Smooth muscle cell (in vitro differentiated cells): ENCODE measurements at regions not wholly inside any gene's neighbourhood (a gene's known extent, or its start where the extent isn't known, plus 50 kb on each side); places are given as distances from the start of the nearest gene placed in this dataset.

Experiments used
- DNase-seq: peaks from one replicate; lab custom pipeline; 2025; ENCODE audit not compliant: unreplicated experiment; lab: John Stamatoyannopoulos, UW
- H2AFZ ChIP-seq: fragments of 200-600 bp; sonication (generic); 2 replicates; pipeline ENCODE4 v1.6.0; 2016; ENCODE audit warnings: antibody characterized with exemption, low read depth, mild to moderate bottlenecking
- H3F3A ChIP-seq: fragments of 200-600 bp; sonication (generic); 2 replicates; pipeline ENCODE4 v1.6.0; 2017; ENCODE audit warnings: antibody characterized with exemption, low read depth
- H3K27ac ChIP-seq: fragments of 200-600 bp; sonication (generic); 2 replicates; pipeline ENCODE4 v1.5.1; 2016; ENCODE audit warnings: low read depth, mild to moderate bottlenecking
- H3K27me3 ChIP-seq: fragments of 200-600 bp; sonication (generic); 2 replicates; pipeline ENCODE4 v1.6.1; 2016; ENCODE audit warnings: low read depth, mild to moderate bottlenecking
- H3K36me3 ChIP-seq: fragments of 200-600 bp; sonication (generic); 2 replicates; pipeline ENCODE4 v1.5.1; 2016; ENCODE audit warnings: low read depth
- H3K4me1 ChIP-seq: fragments of 200-600 bp; sonication (generic); 2 replicates; pipeline ENCODE4 v1.5.1; 2016; ENCODE audit warnings: low read depth
- H3K4me2 ChIP-seq: fragments of 200-600 bp; sonication (generic); 2 replicates; pipeline ENCODE4 v1.6.0; 2016; ENCODE audit warnings: mild to moderate bottlenecking
- H3K4me3 ChIP-seq: fragments of 200-600 bp; sonication (generic); 2 replicates; pipeline ENCODE4 v1.5.1; 2016; ENCODE audit warnings: mild to moderate bottlenecking
- H3K79me2 ChIP-seq: fragments of 200-600 bp; sonication (generic); 2 replicates; pipeline ENCODE4 v1.6.0; 2016; ENCODE audit warnings: low read depth, mild to moderate bottlenecking
- H3K9ac ChIP-seq: fragments of 200-600 bp; sonication (generic); 2 replicates; pipeline ENCODE4 v1.6.0; 2016; ENCODE audit warnings: low read depth
- H3K9me3 ChIP-seq: fragments of 200-600 bp; sonication (generic); replicated peaks from 2 replicates; pipeline ENCODE4 v1.5.1; 2016; ENCODE audit warnings: low read depth
- H4K20me1 ChIP-seq: fragments of 200-600 bp; sonication (generic); 2 replicates; pipeline ENCODE4 v1.6.0; 2016; ENCODE audit warnings: low read depth
- WGBS: methylation state at CpG from one replicate; pipeline ENCODE4 v1.1.7; 2016; ENCODE audit warnings: low lambda C conversion rate; 5-methylcytosine and 5-hydroxymethylcytosine counted together
- TF ChIP-seq, protein P1 (sequence below): fragments of 200-600 bp; sonication (generic); IDR thresholded peaks from 2 replicates; pipeline ENCODE4 v1.5.1; 2017; ENCODE audit warnings: borderline replicate concordance, mild to moderate bottlenecking, antibody characterized with exemption; ENCODE audit not compliant: insufficient read depth, poor library complexity, severe bottlenecking

DNA sequence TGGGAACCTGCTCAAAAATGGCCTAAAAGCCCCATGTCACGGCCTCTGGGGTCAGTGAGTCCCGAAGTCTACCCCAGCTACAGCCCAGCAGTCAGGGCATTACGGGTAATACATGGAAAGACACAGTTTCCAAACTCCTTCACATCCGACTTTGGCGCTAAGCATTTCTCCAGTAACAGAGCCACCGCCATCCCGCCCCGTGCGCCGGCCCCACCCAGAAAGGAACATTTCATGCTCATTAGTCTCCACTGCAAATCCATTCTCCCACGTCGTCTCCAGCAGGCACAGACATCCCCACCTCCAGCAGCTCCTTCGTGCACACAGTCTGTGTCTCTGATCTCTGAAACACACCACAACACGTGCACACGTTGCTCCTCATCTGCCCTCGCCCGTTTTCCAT, 509.2 kb upstream of the ID2 start:
- WGBS = 97% methylated on average over 17 of the region's 17 CpGs

DNA sequence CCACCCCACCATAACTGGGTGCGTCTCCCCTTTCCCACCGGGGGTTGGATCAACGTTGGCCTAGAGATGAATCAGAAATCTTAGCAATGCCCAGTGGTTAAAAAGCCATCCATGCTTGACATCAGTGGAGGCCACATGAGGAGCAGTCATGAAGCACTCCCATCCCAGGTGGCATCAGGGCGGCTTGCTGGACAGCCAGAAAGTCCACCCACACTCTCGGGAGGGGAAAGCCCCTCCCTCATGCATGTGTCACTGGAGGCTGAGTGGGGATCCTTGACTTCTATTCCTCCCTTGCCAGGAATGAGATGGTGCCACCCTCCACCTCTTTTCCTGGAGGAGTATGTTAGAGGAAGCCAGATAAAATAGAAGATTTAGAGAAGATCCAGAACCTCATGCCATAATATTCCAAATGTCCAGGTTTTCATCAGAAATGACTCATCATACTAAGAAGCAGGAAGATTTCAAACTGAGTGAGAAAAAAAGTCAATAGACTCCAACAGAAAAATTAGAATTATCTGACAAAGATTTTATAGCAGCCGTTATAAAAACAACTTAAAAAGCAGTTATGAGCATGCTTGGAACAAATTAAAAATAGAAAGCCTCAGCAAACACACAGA, 507.1 kb upstream of the ID2 start:
- H3K4me1 ChIP-seq = no peaks in the 10 kb centered on the region
- no peaks in the 10 kb centered on the region for H4K20me1 ChIP-seq
- DNase-seq = no peak
- H3K36me3 ChIP-seq = no peaks in the 10 kb centered on the region
- no peaks in the 10 kb centered on the region for H3K9me3 ChIP-seq
- no peaks in the 10 kb centered on the region for H3K79me2 ChIP-seq
- no peak overlapping the region for H3K4me2 ChIP-seq
- TF ChIP-seq, protein P1, sequence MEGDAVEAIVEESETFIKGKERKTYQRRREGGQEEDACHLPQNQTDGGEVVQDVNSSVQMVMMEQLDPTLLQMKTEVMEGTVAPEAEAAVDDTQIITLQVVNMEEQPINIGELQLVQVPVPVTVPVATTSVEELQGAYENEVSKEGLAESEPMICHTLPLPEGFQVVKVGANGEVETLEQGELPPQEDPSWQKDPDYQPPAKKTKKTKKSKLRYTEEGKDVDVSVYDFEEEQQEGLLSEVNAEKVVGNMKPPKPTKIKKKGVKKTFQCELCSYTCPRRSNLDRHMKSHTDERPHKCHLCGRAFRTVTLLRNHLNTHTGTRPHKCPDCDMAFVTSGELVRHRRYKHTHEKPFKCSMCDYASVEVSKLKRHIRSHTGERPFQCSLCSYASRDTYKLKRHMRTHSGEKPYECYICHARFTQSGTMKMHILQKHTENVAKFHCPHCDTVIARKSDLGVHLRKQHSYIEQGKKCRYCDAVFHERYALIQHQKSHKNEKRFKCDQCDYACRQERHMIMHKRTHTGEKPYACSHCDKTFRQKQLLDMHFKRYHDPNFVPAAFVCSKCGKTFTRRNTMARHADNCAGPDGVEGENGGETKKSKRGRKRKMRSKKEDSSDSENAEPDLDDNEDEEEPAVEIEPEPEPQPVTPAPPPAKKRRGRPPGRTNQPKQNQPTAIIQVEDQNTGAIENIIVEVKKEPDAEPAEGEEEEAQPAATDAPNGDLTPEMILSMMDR = no peak
- H3F3A ChIP-seq = no peaks in the 10 kb centered on the region
- no peak overlapping the region for H3K27ac ChIP-seq
- H2AFZ ChIP-seq = no peak overlapping the region
- WGBS = 92% methylated on average over 6 of the region's 6 CpGs
- no peak overlapping the region for H3K9ac ChIP-seq
- no peaks in the 10 kb centered on the region for H3K27me3 ChIP-seq
- no peak overlapping the region for H3K4me3 ChIP-seq

More for the DNA sequence above, 509.2 kb upstream of the ID2 start:
- Histone ChIP-seq H3K79me2 (no peaks in the 10 kb centered on the region), H3K27me3 (no peaks in the 10 kb centered on the region), H3K4me1 (no peaks in the 10 kb centered on the region), H2AFZ (no peak overlapping the region), H3K4me3 (no peak overlapping the region), H3K4me2 (no peak overlapping the region), H3K36me3 (no peaks in the 10 kb centered on the region), H3K27ac (no peak overlapping the region), H4K20me1 (no peaks in the 10 kb centered on the region), H3F3A (no peaks in the 10 kb centered on the region), H3K9me3 (no peaks in the 10 kb centered on the region), H3K9ac (no peak overlapping the region)
- TF ChIP-seq, protein P1 = no peak
- DNase-seq = no peak

DNA sequence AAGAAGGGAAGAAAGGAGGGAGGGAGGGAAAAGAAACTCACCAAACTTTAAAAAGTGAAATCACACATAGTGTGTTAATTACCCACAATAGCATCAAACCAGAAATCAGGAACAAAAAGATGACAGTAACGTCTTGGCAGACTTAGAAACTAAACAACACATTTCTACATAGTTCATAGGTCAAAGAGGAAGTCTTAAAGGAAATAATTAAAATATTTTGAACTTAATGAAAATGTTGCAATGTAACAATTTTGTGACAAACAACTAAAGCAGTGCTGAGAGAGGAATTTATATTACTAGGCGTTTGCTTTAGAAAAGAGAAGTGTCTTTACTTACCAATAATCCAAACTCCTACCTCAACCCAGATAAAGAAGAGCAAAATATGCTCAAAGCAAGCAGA, 505.0 kb upstream of the ID2 start:
- WGBS = 86% methylated on average over 2 of the region's 2 CpGs
- H3K27me3 ChIP-seq = no peaks in the 10 kb centered on the region
- no peaks in the 10 kb centered on the region for H3K36me3 ChIP-seq
- TF ChIP-seq, protein P1 = no peak
- no peak overlapping the region for H3K4me2 ChIP-seq
- H3K9ac ChIP-seq = no peak overlapping the region
- no peaks in the 10 kb centered on the region for H3K4me1 ChIP-seq
- H3K27ac ChIP-seq = no peak overlapping the region
- no peaks in the 10 kb centered on the region for H3K79me2 ChIP-seq
- no peak for DNase-seq
- H3F3A ChIP-seq = no peaks in the 10 kb centered on the region
- H4K20me1 ChIP-seq = no peaks in the 10 kb centered on the region
- no peaks in the 10 kb centered on the region for H3K9me3 ChIP-seq
- no peak overlapping the region for H3K4me3 ChIP-seq
- H2AFZ ChIP-seq = no peak overlapping the region

GRCh38 chr2:8177566-8177965, 504.3 kb upstream of the ID2 start:
- Histone ChIP-seq H3K79me2 (no peaks in the 10 kb centered on the region), H3K4me1 (no peaks in the 10 kb centered on the region), H3K4me3 (no peak overlapping the region), H3K9ac (no peak overlapping the region), H2AFZ (no peak overlapping the region), H3K27me3 (no peaks in the 10 kb centered on the region), H3K9me3 (no peaks in the 10 kb centered on the region), H3F3A (no peaks in the 10 kb centered on the region), H3K27ac (no peak overlapping the region), H3K36me3 (no peaks in the 10 kb centered on the region), H3K4me2 (no peak overlapping the region), H4K20me1 (no peaks in the 10 kb centered on the region)
- TF ChIP-seq, protein P1 = no peak
- DNase-seq = no peak
- 91% methylated on average over 2 of the region's 2 CpGs for WGBS
